ENCODE measurements at regions not wholly inside any gene's neighbourhood (a gene's known extent, or its start where the extent isn't known, plus 50 kb on each side); places are given as distances from the start of the nearest gene placed in this dataset.

DNA sequence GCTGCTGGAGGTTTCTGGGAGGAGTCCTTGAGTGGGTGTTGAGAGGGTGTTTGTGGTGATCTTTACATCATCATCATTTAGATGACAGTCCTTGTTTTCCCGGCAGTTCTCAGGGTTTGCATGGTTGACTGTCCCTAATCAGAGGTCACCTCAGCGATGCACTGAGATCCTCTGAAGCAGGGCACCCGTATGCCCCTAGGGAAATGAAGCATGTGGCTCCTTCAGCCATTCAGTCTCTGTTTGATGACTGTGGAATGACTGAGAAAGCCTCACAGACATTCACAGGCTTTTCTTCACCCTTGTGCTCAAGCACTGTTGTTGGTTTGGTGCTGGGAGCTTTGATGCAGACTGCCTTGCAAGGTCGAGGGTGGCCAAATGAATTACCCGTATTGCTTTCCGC is 474.7 kb downstream of the SPRY1 start:
- Histone ChIP-seq H3K9me3 (ENCODE audit: control insufficient read depth in 2 of 2, low read length in 2 of 2) (no peaks in the 10 kb centered on the region), H3K4me3 (ENCODE audit: low read length in 2 of 2) (no peak overlapping the region)

DNA sequence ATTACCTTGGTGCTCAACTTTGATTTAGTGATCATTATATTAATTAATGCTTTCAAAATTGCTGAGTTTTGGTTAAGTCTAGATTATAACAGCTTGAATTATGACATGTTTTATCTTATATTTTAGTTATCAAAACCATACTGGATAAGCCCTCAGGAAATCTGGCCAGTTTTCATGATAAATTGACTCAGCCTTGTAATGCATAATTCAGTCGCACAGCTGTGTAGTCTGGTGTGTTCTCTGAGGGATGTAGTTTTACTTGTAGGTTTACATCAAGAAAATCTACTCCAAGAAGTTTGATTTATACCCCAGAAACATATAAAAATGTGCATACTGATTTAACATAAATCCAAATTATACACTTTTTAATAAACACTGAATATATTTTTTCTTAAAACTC is 477.5 kb downstream of the SPRY1 start:
- Histone ChIP-seq H3K27me3 (ENCODE audit: control insufficient read depth in 2 of 2, insufficient read depth in 2 of 2, low read length in 2 of 2) (no peaks in the 10 kb centered on the region), H3K4me1 (ENCODE audit: control insufficient read depth in 2 of 2, insufficient read depth in 2 of 2, low read length in 2 of 2) (no peaks in the 10 kb centered on the region), H3K36me3 (ENCODE audit: control insufficient read depth in 2 of 2, insufficient read depth in 2 of 2, low read length in 2 of 2) (no peaks in the 10 kb centered on the region), H3K9ac (ENCODE audit: low read depth in 1 of 2, low read length in 2 of 2) (no peak overlapping the region), H3K27ac (ENCODE audit: low read depth in 2 of 2, low read length in 2 of 2) (no peak overlapping the region), H3K9me3 (ENCODE audit: control insufficient read depth in 2 of 2, low read length in 2 of 2) (no peaks in the 10 kb centered on the region), H3K4me3 (ENCODE audit: low read length in 2 of 2) (no peak overlapping the region)

More for the DNA sequence above, 474.7 kb downstream of the SPRY1 start:
- H3K27me3 ChIP-seq (ENCODE audit: control insufficient read depth in 2 of 2, insufficient read depth in 2 of 2, low read length in 2 of 2): no peaks in the 10 kb centered on the region
- H3K36me3 ChIP-seq (ENCODE audit: control insufficient read depth in 2 of 2, insufficient read depth in 2 of 2, low read length in 2 of 2): no peaks in the 10 kb centered on the region
- H3K4me1 ChIP-seq (ENCODE audit: control insufficient read depth in 2 of 2, insufficient read depth in 2 of 2, low read length in 2 of 2): no peaks in the 10 kb centered on the region
- no peak overlapping the region for H3K27ac ChIP-seq (ENCODE audit: low read depth in 2 of 2, low read length in 2 of 2)
- H3K9ac ChIP-seq (ENCODE audit: low read depth in 1 of 2, low read length in 2 of 2): no peak overlapping the region

DNA sequence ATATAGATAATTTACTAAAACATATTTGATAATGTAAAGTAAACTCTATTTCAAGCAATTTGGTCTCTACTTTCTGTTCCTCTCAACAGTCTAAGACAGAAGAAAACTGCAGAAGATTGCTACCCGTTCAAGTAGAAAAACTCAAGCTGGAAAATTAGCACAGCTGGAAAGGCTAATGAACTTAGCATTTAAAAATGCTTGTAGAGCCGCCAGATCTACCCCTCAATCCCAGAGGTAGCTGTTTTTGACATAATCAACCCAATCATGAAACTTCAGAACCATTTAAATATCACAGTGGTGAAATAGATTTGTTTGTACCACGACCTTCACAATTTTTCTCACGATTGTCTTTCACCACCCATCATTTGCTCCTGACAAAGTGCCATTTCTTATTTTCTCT is 479.5 kb downstream of the SPRY1 start:
- no peaks in the 10 kb centered on the region for H3K36me3 ChIP-seq (ENCODE audit: control insufficient read depth in 2 of 2, insufficient read depth in 2 of 2, low read length in 2 of 2)
- no peaks in the 10 kb centered on the region for H3K27me3 ChIP-seq (ENCODE audit: control insufficient read depth in 2 of 2, insufficient read depth in 2 of 2, low read length in 2 of 2)
- no peaks in the 10 kb centered on the region for H3K4me1 ChIP-seq (ENCODE audit: control insufficient read depth in 2 of 2, insufficient read depth in 2 of 2, low read length in 2 of 2)
- no peak overlapping the region for H3K4me3 ChIP-seq (ENCODE audit: low read length in 2 of 2)
- no peak overlapping the region for H3K27ac ChIP-seq (ENCODE audit: low read depth in 2 of 2, low read length in 2 of 2)
- H3K9me3 ChIP-seq (ENCODE audit: control insufficient read depth in 2 of 2, low read length in 2 of 2): no peaks in the 10 kb centered on the region
- no peak overlapping the region for H3K9ac ChIP-seq (ENCODE audit: low read depth in 1 of 2, low read length in 2 of 2)

DNA sequence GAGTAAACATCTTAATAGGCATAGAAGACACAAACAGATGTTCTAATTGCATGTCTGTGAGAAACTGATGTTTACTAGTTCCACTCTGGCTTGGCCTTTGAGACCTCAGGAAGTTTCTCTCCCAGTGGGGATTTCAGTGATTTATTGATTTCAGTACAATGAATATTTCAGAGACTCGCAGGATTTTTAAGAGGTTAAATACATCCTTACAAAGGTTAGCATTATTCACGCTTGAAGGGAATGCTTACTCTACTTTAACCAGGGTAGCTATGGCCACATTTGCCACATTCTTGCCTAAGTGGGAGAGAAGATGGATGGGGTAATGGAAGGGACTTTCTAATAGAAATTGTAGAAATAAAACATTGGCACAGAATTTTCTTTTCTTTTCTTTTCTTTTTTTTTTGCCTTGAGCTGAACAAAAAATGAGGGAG is 480.1 kb downstream of the SPRY1 start:
- Histone ChIP-seq H3K4me3 (ENCODE audit: low read length in 2 of 2) (no peak overlapping the region), H3K27ac (ENCODE audit: low read depth in 2 of 2, low read length in 2 of 2) (no peak overlapping the region), H3K27me3 (ENCODE audit: control insufficient read depth in 2 of 2, insufficient read depth in 2 of 2, low read length in 2 of 2) (no peaks in the 10 kb centered on the region), H3K9ac (ENCODE audit: low read depth in 1 of 2, low read length in 2 of 2) (no peak overlapping the region), H3K9me3 (ENCODE audit: control insufficient read depth in 2 of 2, low read length in 2 of 2) (no peaks in the 10 kb centered on the region), H3K4me1 (ENCODE audit: control insufficient read depth in 2 of 2, insufficient read depth in 2 of 2, low read length in 2 of 2) (no peaks in the 10 kb centered on the region), H3K36me3 (ENCODE audit: control insufficient read depth in 2 of 2, insufficient read depth in 2 of 2, low read length in 2 of 2) (no peaks in the 10 kb centered on the region)

DNA sequence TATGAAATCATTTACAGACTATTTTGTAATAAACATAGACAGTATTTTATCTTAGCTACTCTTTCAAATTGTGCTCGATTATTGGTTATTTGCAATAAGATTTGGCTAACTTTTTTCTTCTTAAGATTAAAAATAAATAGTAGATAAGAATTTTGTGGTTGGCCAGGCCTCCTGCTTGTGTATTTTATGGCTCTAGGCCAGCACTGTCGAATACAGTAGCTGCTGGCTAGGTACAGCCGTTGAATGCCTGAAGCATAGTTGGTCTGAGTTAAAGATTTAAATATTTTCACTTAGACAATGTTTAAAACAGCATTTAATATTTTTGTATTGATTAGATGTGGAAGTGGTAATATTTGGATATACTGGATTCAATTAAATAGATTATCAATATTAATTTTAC is 481.0 kb downstream of the SPRY1 start:
- Histone ChIP-seq H3K9ac (ENCODE audit: low read depth in 1 of 2, low read length in 2 of 2) (no peak overlapping the region), H3K9me3 (ENCODE audit: control insufficient read depth in 2 of 2, low read length in 2 of 2) (no peaks in the 10 kb centered on the region), H3K4me1 (ENCODE audit: control insufficient read depth in 2 of 2, insufficient read depth in 2 of 2, low read length in 2 of 2) (no peaks in the 10 kb centered on the region), H3K27me3 (ENCODE audit: control insufficient read depth in 2 of 2, insufficient read depth in 2 of 2, low read length in 2 of 2) (no peaks in the 10 kb centered on the region), H3K4me3 (ENCODE audit: low read length in 2 of 2) (no peak overlapping the region), H3K36me3 (ENCODE audit: control insufficient read depth in 2 of 2, insufficient read depth in 2 of 2, low read length in 2 of 2) (no peaks in the 10 kb centered on the region), H3K27ac (ENCODE audit: low read depth in 2 of 2, low read length in 2 of 2) (no peak overlapping the region)

DNA sequence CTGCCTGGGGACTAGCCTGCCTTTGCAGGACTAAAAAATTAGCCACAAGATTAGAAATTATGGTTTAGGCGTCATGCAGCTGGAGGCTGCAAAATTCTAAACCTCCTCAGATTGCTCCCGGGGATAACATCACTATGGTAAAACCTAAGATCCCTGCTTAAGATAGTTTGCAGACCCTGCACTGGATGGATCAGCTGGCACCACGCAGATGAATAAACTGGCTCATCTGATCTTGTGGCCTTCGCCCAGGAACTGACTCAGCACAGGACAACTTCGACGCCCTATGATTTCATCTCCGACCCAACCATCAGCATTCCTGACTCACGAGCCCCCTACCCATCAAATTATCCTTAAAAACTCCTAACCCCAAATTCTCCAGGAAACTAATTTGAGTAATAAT is 482.4 kb downstream of the SPRY1 start:
- no peaks in the 10 kb centered on the region for H3K4me1 ChIP-seq (ENCODE audit: control insufficient read depth in 2 of 2, insufficient read depth in 2 of 2, low read length in 2 of 2)
- H3K27me3 ChIP-seq (ENCODE audit: control insufficient read depth in 2 of 2, insufficient read depth in 2 of 2, low read length in 2 of 2): no peaks in the 10 kb centered on the region
- no peak overlapping the region for H3K27ac ChIP-seq (ENCODE audit: low read depth in 2 of 2, low read length in 2 of 2)
- no peaks in the 10 kb centered on the region for H3K9me3 ChIP-seq (ENCODE audit: control insufficient read depth in 2 of 2, low read length in 2 of 2)
- no peak overlapping the region for H3K9ac ChIP-seq (ENCODE audit: low read depth in 1 of 2, low read length in 2 of 2)
- H3K36me3 ChIP-seq (ENCODE audit: control insufficient read depth in 2 of 2, insufficient read depth in 2 of 2, low read length in 2 of 2): no peaks in the 10 kb centered on the region
- no peak overlapping the region for H3K4me3 ChIP-seq (ENCODE audit: low read length in 2 of 2)

DNA sequence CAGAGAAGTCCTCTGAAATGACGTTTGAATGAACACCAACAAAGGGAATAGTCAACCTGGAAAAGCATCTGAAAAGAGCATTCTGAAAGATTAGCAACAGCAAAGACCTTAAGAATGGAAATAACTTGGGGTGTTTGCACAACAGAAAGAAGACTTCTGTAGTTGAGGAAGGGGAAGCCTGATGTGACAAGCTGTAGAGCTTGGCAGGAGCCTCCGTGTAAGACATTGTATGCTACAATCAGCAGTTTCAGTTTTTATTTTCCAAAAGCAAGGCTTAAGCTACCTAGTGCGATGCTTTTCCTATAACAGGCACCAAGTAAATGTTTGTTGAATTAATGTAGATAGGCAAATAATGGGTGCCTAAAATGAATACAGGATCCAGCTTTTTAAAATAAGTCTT is 484.0 kb downstream of the SPRY1 start:
- Histone ChIP-seq H3K9me3 (ENCODE audit: control insufficient read depth in 2 of 2, low read length in 2 of 2) (no peaks in the 10 kb centered on the region), H3K9ac (ENCODE audit: low read depth in 1 of 2, low read length in 2 of 2) (no peak overlapping the region), H3K4me1 (ENCODE audit: control insufficient read depth in 2 of 2, insufficient read depth in 2 of 2, low read length in 2 of 2) (no peaks in the 10 kb centered on the region), H3K36me3 (ENCODE audit: control insufficient read depth in 2 of 2, insufficient read depth in 2 of 2, low read length in 2 of 2) (no peaks in the 10 kb centered on the region), H3K27me3 (ENCODE audit: control insufficient read depth in 2 of 2, insufficient read depth in 2 of 2, low read length in 2 of 2) (no peaks in the 10 kb centered on the region), H3K27ac (ENCODE audit: low read depth in 2 of 2, low read length in 2 of 2) (no peak overlapping the region), H3K4me3 (ENCODE audit: low read length in 2 of 2) (no peak overlapping the region)

DNA sequence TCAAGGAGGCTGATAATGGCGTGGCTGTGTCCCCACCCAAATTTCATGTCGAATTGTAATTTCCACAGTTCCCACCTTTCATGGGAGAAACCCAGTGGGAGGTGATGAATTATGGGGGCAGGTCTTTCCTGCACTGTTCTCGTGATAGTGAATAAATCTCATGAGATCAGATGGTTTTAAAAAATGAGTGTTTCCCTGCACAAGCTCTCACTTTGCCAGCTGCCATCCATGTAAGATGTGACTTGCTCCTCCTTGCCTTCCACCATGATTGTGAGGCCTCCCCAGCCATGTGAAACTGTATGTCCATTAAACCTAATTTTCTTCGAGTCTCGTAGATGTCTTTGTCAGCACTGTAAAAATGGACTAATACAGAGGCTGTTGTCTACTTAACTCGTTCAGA is 488.3 kb downstream of the SPRY1 start:
- no peaks in the 10 kb centered on the region for H3K4me1 ChIP-seq (ENCODE audit: control insufficient read depth in 2 of 2, insufficient read depth in 2 of 2, low read length in 2 of 2)
- H3K9ac ChIP-seq (ENCODE audit: low read depth in 1 of 2, low read length in 2 of 2): no peak overlapping the region
- H3K27me3 ChIP-seq (ENCODE audit: control insufficient read depth in 2 of 2, insufficient read depth in 2 of 2, low read length in 2 of 2): no peaks in the 10 kb centered on the region
- H3K36me3 ChIP-seq (ENCODE audit: control insufficient read depth in 2 of 2, insufficient read depth in 2 of 2, low read length in 2 of 2): no peaks in the 10 kb centered on the region
- H3K9me3 ChIP-seq (ENCODE audit: control insufficient read depth in 2 of 2, low read length in 2 of 2): no peaks in the 10 kb centered on the region
- H3K4me3 ChIP-seq (ENCODE audit: low read length in 2 of 2): no peak overlapping the region
- no peak overlapping the region for H3K27ac ChIP-seq (ENCODE audit: low read depth in 2 of 2, low read length in 2 of 2)

DNA sequence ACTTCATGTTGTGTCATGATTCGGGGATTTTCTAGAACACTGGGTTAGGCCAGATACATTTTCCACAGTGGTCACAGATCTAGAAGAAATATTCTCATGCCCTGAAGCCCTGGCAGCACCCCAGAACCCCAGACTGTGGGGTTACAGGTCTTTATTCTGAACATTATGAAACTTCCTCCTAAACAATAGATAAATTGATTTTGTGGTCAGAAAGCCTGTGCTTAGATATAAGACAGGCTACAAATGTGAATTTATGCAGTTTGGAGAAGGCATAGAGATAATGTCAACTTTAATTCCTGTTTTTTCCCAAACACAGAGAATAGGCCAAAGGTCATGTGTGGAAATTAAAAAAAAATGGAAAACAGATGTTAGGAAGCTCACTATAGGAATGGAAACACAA is 492.9 kb downstream of the SPRY1 start:
- Histone ChIP-seq H3K36me3 (ENCODE audit: control insufficient read depth in 2 of 2, insufficient read depth in 2 of 2, low read length in 2 of 2) (no peaks in the 10 kb centered on the region), H3K4me3 (ENCODE audit: low read length in 2 of 2) (no peak overlapping the region), H3K9ac (ENCODE audit: low read depth in 1 of 2, low read length in 2 of 2) (no peak overlapping the region), H3K9me3 (ENCODE audit: control insufficient read depth in 2 of 2, low read length in 2 of 2) (no peaks in the 10 kb centered on the region), H3K4me1 (ENCODE audit: control insufficient read depth in 2 of 2, insufficient read depth in 2 of 2, low read length in 2 of 2) (no peaks in the 10 kb centered on the region), H3K27ac (ENCODE audit: low read depth in 2 of 2, low read length in 2 of 2) (no peak overlapping the region), H3K27me3 (ENCODE audit: control insufficient read depth in 2 of 2, insufficient read depth in 2 of 2, low read length in 2 of 2) (no peaks in the 10 kb centered on the region)

DNA sequence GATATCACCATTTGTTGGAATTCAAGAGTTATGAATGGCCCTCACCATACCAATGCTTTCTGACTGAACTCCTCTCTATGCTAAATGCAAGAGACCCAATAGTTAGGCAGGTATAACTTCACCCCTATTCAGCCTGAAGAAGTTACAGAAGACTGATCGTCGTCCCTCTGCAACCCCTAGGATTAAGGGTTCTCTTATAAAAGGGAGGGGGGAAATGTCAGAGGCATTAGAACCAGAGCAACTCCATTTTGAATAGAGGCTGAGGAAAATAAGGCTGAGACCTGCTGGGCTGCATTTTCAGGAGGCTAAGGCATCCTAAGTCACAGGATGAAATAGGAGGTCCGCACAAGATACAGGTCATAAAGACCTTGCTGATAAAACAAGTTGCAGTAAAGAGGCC is 494.3 kb downstream of the SPRY1 start:
- Histone ChIP-seq H3K4me1 (ENCODE audit: control insufficient read depth in 2 of 2, insufficient read depth in 2 of 2, low read length in 2 of 2) (no peaks in the 10 kb centered on the region), H3K27me3 (ENCODE audit: control insufficient read depth in 2 of 2, insufficient read depth in 2 of 2, low read length in 2 of 2) (no peaks in the 10 kb centered on the region), H3K9me3 (ENCODE audit: control insufficient read depth in 2 of 2, low read length in 2 of 2) (no peaks in the 10 kb centered on the region), H3K27ac (ENCODE audit: low read depth in 2 of 2, low read length in 2 of 2) (no peak overlapping the region), H3K4me3 (ENCODE audit: low read length in 2 of 2) (no peak overlapping the region), H3K36me3 (ENCODE audit: control insufficient read depth in 2 of 2, insufficient read depth in 2 of 2, low read length in 2 of 2) (no peaks in the 10 kb centered on the region), H3K9ac (ENCODE audit: low read depth in 1 of 2, low read length in 2 of 2) (no peak overlapping the region)

DNA sequence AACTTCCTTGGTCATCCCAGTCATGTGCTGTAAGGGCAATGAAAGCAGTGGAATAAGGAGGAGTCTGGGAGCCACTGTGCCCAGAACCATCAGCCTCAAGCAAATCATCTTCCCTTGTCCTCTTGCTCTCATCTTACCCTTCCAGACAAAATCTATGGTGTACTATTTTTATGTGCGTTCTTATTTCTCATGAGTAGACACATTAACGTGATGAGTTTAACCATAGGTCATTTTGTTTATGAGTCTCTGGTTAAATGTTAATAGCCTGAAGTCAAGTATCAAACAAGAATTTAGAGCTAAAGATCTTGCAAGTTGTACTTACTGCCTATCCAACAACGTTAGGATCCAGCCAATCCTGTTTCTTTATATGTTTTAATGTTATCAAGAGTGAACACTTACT is 495.3 kb downstream of the SPRY1 start:
- Histone ChIP-seq H3K4me3 (ENCODE audit: low read length in 2 of 2) (no peak overlapping the region), H3K27me3 (ENCODE audit: control insufficient read depth in 2 of 2, insufficient read depth in 2 of 2, low read length in 2 of 2) (no peaks in the 10 kb centered on the region), H3K9me3 (ENCODE audit: control insufficient read depth in 2 of 2, low read length in 2 of 2) (no peaks in the 10 kb centered on the region), H3K27ac (ENCODE audit: low read depth in 2 of 2, low read length in 2 of 2) (no peak overlapping the region), H3K4me1 (ENCODE audit: control insufficient read depth in 2 of 2, insufficient read depth in 2 of 2, low read length in 2 of 2) (no peaks in the 10 kb centered on the region), H3K9ac (ENCODE audit: low read depth in 1 of 2, low read length in 2 of 2) (no peak overlapping the region), H3K36me3 (ENCODE audit: control insufficient read depth in 2 of 2, insufficient read depth in 2 of 2, low read length in 2 of 2) (no peaks in the 10 kb centered on the region)
